GM12892 (cell line): ENCODE measurements at regions not wholly inside any gene's neighbourhood (a gene's known extent, or its start where the extent isn't known, plus 50 kb on each side); places are given as distances from the start of the nearest gene placed in this dataset.

Experiments
- POLR2A ChIP-seq: IDR thresholded peaks from 2 replicates; pipeline ENCODE4 v1.6.1; 2011; ENCODE audit warnings: low read depth, low read length, control low read depth
- POLR2AphosphoS5 ChIP-seq: IDR thresholded peaks from 2 replicates; pipeline ENCODE4 v1.6.1; 2011; ENCODE audit warnings: low read depth, low read length, control low read depth
- TAF1 ChIP-seq: IDR thresholded peaks from 2 replicates; pipeline ENCODE4 v1.6.1; 2011; ENCODE audit warnings: low read depth, mild to moderate bottlenecking, control low read depth, low read length, borderline replicate concordance

DNA sequence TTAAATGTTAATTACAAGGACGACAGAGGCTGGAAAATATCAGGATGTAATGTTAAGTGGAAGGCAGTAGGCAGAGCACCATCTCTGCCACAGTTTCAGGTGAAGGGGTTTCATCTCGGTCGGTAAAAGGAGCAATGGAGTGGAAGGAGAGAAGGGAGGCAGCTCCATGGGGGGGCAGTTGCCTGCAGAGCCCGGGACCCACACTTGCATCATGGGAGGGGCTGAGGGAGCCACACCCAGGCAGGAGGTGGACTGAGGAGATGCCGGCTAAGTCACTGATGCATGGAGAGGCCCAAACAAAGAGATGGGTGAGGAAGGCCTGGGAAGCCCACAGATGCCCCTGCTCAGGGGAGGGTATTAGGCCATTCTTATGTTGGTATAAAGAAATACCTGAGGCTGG is 1470.9 kb downstream of the BRD1 start:
- TF ChIP-seq POLR2A (no peak), POLR2AphosphoS5 (no peak), TAF1 (no peak)
